ENCODE measurements at regions not wholly inside any gene's neighbourhood (a gene's known extent, or its start where the extent isn't known, plus 50 kb on each side); places are given as distances from the start of the nearest gene placed in this dataset.

GRCh38 chr10:36232935-36233334 is 590.8 kb upstream of the FZD8 start:
- TF ChIP-seq CTCF (IDR thresholded peaks at IDR 0.05) (no peak), POLR2A (IDR thresholded peaks at IDR 0.05) (no peak), POLR2AphosphoS5 (IDR thresholded peaks at IDR 0.05) (no peak)
